HepG2 (cell line): ENCODE measurements at regions not wholly inside any gene's neighbourhood (a gene's known extent, or its start where the extent isn't known, plus 50 kb on each side); places are given as distances from the start of the nearest gene placed in this dataset.

Experiments
- DPF2 ChIP-seq: sonication (generic); formaldehyde crosslinking; IDR thresholded peaks from 2 replicates; pipeline ENCODE4 v1.4.0; 2020; ENCODE audit warnings: mild to moderate bottlenecking, low read depth, missing genetic modification reagents, borderline replicate concordance
- IRF9 ChIP-seq: sonication (generic); formaldehyde crosslinking; IDR thresholded peaks from 2 replicates; pipeline ENCODE4 v1.8.0; 2022; ENCODE audit warnings: missing genetic modification reagents, mild to moderate bottlenecking, borderline replicate concordance
- MTA1 ChIP-seq: sonication (generic); formaldehyde crosslinking; IDR thresholded peaks from 2 replicates; pipeline ENCODE4 v1.4.0; 2020; ENCODE audit warnings: missing genetic modification reagents, mild to moderate bottlenecking, borderline replicate concordance
- NKX3-1 ChIP-seq: sonication (generic); formaldehyde crosslinking; IDR thresholded peaks from 2 replicates; pipeline ENCODE4 v1.5.0; 2020; ENCODE audit warnings: missing genetic modification reagents
- SNAPC4 ChIP-seq: sonication (generic); formaldehyde crosslinking; IDR thresholded peaks from 2 replicates; pipeline ENCODE4 v1.4.0; 2020; ENCODE audit warnings: mild to moderate bottlenecking, missing genetic modification reagents
- TF ChIP-seq, protein P1 (sequence below): sonication (generic); formaldehyde crosslinking; conservative IDR thresholded peaks from 2 replicates; pipeline ENCODE4 v1.8.0; 2022; ENCODE audit warnings: mild to moderate bottlenecking, moderate library complexity, missing genetic modification reagents

DNA sequence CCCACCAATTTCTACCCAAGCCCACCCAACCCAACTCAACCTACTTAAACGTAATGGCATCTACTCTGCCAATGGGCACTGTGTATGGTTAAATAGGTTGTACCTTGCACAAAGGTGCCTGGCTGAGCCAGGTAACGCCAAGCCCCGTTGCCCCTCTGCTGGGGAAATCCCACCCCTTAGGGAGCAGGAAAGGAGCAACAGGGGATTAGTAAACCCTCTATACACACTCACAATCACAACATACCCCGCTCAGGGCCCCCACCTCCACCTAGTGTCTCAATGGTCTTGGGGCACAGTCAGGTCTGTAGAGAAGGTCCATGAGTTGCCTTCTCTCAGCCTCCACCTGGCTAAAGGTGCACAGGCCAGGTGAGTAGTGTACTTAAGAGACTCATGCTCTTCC, 74.3 kb upstream of the PCBD1 start (continued):
- TF ChIP-seq NKX3-1 (no peak), SNAPC4 (CRISPR knock-in tag) (no peak), IRF9 (CRISPR knock-in tag) (no peak), DPF2 (CRISPR knock-in tag) (no peak), MTA1 (CRISPR knock-in tag) (no peak)
- TF ChIP-seq, protein P1, sequence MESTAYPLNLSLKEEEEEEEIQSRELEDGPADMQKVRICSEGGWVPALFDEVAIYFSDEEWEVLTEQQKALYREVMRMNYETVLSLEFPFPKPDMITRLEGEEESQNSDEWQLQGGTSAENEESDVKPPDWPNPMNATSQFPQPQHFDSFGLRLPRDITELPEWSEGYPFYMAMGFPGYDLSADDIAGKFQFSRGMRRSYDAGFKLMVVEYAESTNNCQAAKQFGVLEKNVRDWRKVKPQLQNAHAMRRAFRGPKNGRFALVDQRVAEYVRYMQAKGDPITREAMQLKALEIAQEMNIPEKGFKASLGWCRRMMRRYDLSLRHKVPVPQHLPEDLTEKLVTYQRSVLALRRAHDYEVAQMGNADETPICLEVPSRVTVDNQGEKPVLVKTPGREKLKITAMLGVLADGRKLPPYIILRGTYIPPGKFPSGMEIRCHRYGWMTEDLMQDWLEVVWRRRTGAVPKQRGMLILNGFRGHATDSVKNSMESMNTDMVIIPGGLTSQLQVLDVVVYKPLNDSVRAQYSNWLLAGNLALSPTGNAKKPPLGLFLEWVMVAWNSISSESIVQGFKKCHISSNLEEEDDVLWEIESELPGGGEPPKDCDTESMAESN = no peak
